Neural progenitor cell (in vitro differentiated cells): ENCODE measurements at regions not wholly inside any gene's neighbourhood (a gene's known extent, or its start where the extent isn't known, plus 50 kb on each side); places are given as distances from the start of the nearest gene placed in this dataset.

ENCODE experiments used
- CTCF ChIP-seq: fragments of 200-600 bp; sonication (generic); IDR thresholded peaks from 2 replicates; pipeline ENCODE4 v1.5.1; 2017; ENCODE audit warnings: antibody characterized with exemption, mild to moderate bottlenecking
- EZH2 ChIP-seq: fragments of 200-600 bp; sonication (generic); IDR thresholded peaks from 2 replicates; pipeline ENCODE4 v1.6.1; 2017; ENCODE audit warnings: antibody characterized with exemption, mild to moderate bottlenecking, moderate library complexity
- EZH2phosphoT487 ChIP-seq: fragments of 200-600 bp; sonication (generic); IDR thresholded peaks from 2 replicates; pipeline ENCODE4 v1.6.1; 2017; ENCODE audit warnings: antibody characterized with exemption

- TF ChIP-seq CTCF (no peak), EZH2 (no peak), EZH2phosphoT487 (no peak)
Measured at GRCh38 chr3:152026033-152026556, 152.7 kb downstream of the SUCNR1 start.
